AG04450 (cell line): ENCODE measurements at regions not wholly inside any gene's neighbourhood (a gene's known extent, or its start where the extent isn't known, plus 50 kb on each side); places are given as distances from the start of the nearest gene placed in this dataset.

ENCODE experiments used
- CTCF ChIA-PET: fragments of 300-600, 350-600 bp; formaldehyde crosslinking; extraction: SDS; loops from one replicate; lab custom pipeline; 2022; ENCODE audit warnings: antibody characterized with exemption, inconsistent platforms; lab: Charles Lee
- POLR2A ChIA-PET: fragments of 350-600 bp; formaldehyde crosslinking; extraction: SDS; loops from one replicate; lab custom pipeline; 2021; ENCODE audit warnings: antibody characterized with exemption, inconsistent platforms; lab: Yijun Ruan, JAX
- DNase-seq: peaks from one replicate; pipeline ENCODE4 v3.0.0-alpha.2; 2011; ENCODE audit warnings: low read depth, low spot score
- H3K27ac ChIP-seq: one replicate; pipeline ENCODE4 v1.5.1; 2012; ENCODE audit warnings: low read depth, low read length, control low read depth
- H3K27me3 ChIP-seq: one replicate; pipeline ENCODE4 v1.6.0; 2012; ENCODE audit warnings: low read length; ENCODE audit not compliant: control insufficient read depth, insufficient read depth
- H3K4me3 ChIP-seq: 2 replicates; pipeline ENCODE4 v1.5.1; 2011; ENCODE audit warnings: mild to moderate bottlenecking, low read depth, low read length, control low read depth
- H3K9me3 ChIP-seq: 2 replicates; pipeline ENCODE4 v1.5.1; 2012; ENCODE audit warnings: low read length; ENCODE audit not compliant: control insufficient read depth, insufficient read depth
- CTCF ChIP-seq: IDR thresholded peaks from 2 replicates; pipeline ENCODE4 v1.5.1; 2011; ENCODE audit warnings: low read depth, low read length, control low read depth, inconsistent platforms

- CTCF ChIA-PET = interaction anchor here (0.7 to 1.9 kb wide), 3 partner anchors 8 to 28 kb away, joined by 3 to 5 read pairs (median 3); no protein-coding TSS in a partner anchor
- POLR2A ChIA-PET = no interaction called here
- Histone ChIP-seq H3K9me3 (no peaks in the 10 kb centered on the region), H3K4me3 (no peak overlapping the region), H3K27me3 (no peaks in the 10 kb centered on the region), H3K27ac (no peak overlapping the region)
- DNase-seq = no peak
- TF ChIP-seq CTCF = no peak
These were observed 661.6 kb downstream of the RAPGEF2 start for GRCh38 chr4:159764343-159764952.

GRCh38 chr4:159765382-159765781, 662.5 kb downstream of the RAPGEF2 start:
- no peaks in the 10 kb centered on the region for H3K27me3 ChIP-seq
- no peaks in the 10 kb centered on the region for H3K9me3 ChIP-seq
- no peak overlapping the region for H3K27ac ChIP-seq
- POLR2A ChIA-PET = no interaction called here
- CTCF ChIA-PET = interaction anchor here (0.9 kb wide), 1 partner anchor 9 kb away, joined by 3 read pairs; no protein-coding TSS in a partner anchor
- no peak for DNase-seq
- no peak for TF ChIP-seq CTCF
- no peak overlapping the region for H3K4me3 ChIP-seq

- no peak for DNase-seq
- Histone ChIP-seq H3K4me3 (no peak overlapping the region), H3K27ac (no peak overlapping the region), H3K27me3 (no peaks in the 10 kb centered on the region), H3K9me3 (no peaks in the 10 kb centered on the region)
- no peak for TF ChIP-seq CTCF
- CTCF ChIA-PET = no interaction called here
- POLR2A ChIA-PET = no interaction called here
These were observed 663.4 kb downstream of the RAPGEF2 start for GRCh38 chr4:159766241-159766640.

GRCh38 chr4:159767406-159767805, 664.5 kb downstream of the RAPGEF2 start:
- ChIA-PET POLR2A (no interaction called here), CTCF (no interaction called here)
- H3K9me3 ChIP-seq = no peaks in the 10 kb centered on the region
- no peak for DNase-seq
- no peak for TF ChIP-seq CTCF
- no peaks in the 10 kb centered on the region for H3K27me3 ChIP-seq
- H3K27ac ChIP-seq = no peak overlapping the region
- no peak overlapping the region for H3K4me3 ChIP-seq

- H3K9me3 ChIP-seq = no peaks in the 10 kb centered on the region
- ChIA-PET POLR2A (no interaction called here), CTCF (no interaction called here)
- DNase-seq = no peak
- no peak overlapping the region for H3K27ac ChIP-seq
- H3K27me3 ChIP-seq = no peaks in the 10 kb centered on the region
- H3K4me3 ChIP-seq = no peak overlapping the region
- no peak for TF ChIP-seq CTCF
These were observed 665.1 kb downstream of the RAPGEF2 start for GRCh38 chr4:159768016-159768415.
